22Rv1 (cell line): ENCODE measurements at regions not wholly inside any gene's neighbourhood (a gene's known extent, or its start where the extent isn't known, plus 50 kb on each side); places are given as distances from the start of the nearest gene placed in this dataset.

Experiments used
- CTCF ChIP-seq: fragments of 450-650 bp; IDR thresholded peaks from 2 replicates; pipeline ENCODE4 v1.5.1; 2017; ENCODE audit warnings: mild to moderate bottlenecking
- ZFX ChIP-seq: fragments of 450-650 bp; IDR thresholded peaks from 2 replicates; pipeline ENCODE4 v1.6.1; 2017; ENCODE audit warnings: antibody characterized with exemption, borderline replicate concordance

- TF ChIP-seq CTCF = no peak
- TF ChIP-seq ZFX = no peak
Measured at GRCh38 chr3:177608443-177608842, 411.2 kb upstream of the TBL1XR1 start.
